HG02870 (cell line): ENCODE measurements at regions not wholly inside any gene's neighbourhood (a gene's known extent, or its start where the extent isn't known, plus 50 kb on each side); places are given as distances from the start of the nearest gene placed in this dataset.

ENCODE experiments used
- ATAC-seq: cut with Tn5 transposase; IDR thresholded peaks from one replicate; pipeline ENCODE4 v1.9.1; 2021; ENCODE audit warnings: mild to moderate bottlenecking, moderate library complexity; ENCODE audit not compliant: unreplicated experiment

DNA sequence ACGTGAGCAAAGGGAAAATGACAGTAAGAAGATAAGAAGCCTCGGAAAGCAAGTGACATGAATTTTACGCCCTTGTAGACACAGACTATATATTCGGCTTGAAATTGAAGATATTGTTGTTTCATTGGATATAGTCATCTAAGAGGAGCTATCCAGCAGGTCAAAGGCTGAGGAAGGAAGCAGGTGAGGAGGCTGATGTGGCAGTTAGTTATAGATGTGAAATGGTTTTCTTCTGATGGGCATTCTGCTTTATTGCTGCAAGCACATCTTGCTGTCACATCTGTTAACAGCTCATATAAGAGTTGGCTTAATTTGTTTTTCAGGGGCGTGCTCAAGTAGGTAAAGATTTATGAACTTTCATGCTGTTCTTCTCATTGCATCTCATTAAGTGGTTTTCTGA is 146.1 kb downstream of the KLF5 start:
- no peak for ATAC-seq

DNA sequence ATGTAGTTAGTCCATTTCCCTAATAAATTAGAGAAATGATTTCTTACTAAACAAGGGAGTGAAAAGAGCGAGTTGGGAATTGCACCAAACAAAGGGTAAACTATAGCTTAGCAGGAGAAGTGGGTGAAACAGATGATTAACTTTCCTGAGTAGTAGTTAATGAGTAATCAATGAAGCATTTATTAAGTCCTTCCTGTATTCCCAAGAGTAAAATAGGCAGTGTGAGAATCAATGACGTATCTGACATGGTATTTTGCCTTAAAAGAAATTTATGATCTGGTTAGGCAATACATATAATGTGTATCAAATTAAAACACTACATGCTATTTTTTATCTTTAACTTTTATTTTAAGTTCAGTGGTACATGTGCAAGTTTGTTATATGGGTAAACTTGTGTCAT is 142.8 kb downstream of the KLF5 start:
- ATAC-seq: no peak

DNA sequence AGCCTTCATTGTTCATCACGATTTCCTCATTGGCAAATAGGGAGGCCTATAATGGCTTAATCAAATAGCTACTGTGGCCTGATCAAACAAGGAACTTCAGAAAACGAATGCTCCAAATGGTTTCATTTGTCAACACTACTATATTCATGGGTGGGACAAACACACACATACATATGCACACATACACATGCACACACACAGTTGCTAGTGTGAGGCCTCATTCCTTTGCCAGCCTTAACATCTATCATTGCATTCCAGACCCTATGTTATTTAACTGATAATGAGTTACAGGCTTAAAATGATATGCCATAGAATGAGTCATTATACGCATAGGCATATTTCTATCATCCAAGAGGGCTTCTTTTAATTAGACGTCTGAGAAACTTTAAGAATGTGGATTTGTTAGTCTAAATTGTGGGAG is 140.2 kb downstream of the KLF5 start:
- ATAC-seq: no peak

DNA sequence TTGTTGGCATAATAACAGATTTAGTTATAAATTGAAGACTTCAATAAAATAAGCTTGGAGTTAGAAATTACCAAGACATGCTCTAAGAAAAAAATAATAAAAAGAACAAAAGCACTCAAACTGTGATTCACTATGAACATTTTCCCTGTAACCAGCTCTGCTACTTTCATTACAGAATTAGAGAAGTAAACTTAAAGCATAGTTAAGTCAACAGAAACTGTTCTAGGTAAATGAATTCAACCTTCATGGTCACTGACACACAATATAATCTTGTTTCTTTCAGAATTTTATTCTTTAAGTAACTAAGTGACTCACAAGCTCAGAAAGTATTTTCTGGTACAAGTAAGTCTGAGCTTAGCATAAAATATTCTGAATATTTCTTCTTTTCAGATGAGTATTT is 136.3 kb downstream of the KLF5 start:
- ATAC-seq: no peak

DNA sequence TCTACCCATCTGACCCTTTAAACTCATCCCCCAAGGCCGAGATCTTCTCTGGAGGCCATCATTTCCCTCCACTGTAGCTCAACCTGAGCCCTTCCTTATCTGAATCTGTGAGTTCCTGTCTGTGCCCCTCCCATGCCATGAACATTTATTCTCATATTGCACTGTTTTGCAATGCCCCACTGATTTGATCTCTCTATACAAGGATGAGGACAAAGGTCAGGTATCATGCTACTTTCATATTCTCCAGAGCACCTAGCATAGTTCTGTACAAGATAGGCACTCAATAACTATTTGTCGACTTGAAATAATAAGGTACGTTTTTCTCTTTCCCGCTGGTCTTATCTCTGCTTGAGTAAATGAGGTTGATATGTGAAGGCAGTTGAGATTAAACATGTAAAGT is 135.5 kb downstream of the KLF5 start:
- ATAC-seq: no peak

DNA sequence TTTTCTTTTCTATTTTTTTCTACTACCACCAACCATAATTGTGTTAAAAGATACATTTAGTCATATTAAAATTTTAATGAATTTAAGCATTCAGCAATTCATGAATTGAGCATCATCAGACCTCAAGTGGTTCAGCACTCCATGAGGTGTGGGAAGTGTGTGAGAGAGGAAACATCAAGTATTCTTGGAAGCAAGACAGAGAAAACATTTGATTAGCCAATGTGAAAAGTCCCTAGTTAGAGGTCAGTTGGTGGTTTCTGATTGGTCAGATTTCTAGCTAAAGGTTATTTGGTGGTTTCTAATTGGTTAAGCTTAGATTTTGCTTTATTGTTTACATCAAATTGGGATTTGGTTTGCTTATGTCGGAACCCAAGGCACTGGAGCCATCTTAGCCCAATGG is 134.7 kb downstream of the KLF5 start:
- ATAC-seq: no peak

DNA sequence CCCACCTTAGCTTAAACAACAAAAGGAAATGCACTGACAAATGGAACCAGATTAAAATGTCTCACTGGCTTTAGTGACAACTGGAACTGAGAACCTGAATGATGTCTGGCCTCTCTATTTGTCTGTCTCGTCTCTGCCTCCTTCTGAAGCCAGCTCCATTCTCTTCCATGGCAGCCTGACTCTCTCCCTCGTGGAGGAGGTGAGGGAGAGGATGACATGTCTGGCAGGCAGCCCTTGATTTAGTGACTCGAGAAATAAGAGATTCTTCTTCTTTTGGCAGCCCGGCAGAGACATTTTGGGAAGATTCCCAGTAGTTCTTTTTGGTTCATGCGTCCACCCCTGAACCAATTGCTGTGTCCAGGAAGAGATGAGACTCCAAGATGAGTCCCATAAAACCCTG is 131.7 kb downstream of the KLF5 start:
- ATAC-seq: no peak

DNA sequence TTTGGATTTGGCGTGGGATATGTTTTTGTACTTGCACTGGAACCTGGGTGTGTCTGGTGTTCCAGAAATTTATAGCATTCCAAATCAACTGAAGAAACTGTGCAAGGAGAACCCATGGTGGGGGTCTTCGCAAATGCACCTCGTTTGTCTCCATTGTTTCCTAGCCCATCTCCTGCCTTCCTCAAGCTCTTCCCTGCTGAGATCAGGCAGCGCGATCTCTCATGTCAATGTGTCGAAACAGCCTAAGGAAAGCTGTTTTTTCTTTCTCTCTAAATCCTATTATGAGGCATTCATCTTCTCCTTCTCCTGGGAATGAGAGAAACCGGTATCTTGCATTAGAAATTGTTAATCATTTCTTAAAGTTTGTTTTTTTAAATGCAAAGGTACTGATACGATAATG is 131.0 kb downstream of the KLF5 start:
- ATAC-seq: no peak

DNA sequence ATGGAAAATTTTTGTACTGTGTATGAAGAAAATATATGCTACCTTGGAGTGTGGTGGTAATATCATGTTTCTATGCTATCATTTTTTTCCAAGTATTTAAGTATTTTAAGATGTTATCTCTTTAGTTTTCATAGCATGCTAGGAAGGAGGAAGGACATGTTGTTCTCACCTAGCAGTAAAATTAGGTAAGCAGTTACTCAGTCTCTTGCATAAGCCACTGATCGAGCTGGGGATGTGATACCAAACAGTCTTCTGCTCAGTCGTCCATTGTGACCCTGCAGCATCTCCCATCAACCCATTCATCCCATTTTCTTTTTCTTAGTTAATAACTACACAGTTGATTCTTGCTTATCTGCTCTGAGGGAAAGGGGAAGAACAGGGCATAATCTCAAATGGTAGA is 130.6 kb downstream of the KLF5 start:
- no peak for ATAC-seq

DNA sequence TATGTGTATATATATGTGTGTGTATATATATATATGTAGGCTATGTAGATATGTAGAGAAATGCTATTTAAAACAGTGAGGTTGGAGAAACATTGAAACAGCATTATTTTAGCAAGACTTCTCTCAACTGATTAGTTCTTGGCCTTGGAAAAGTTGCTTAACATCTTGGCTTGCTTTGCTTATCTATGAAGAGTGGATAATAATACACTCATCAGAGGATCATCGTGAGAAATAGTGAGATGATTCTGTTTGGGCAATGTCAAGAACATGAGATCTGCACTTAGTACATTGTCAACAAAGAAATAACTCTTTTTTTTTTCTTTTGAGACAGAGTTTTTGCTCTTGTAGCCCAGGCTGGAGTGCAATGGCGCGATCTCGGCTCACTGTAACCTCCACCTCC is 128.3 kb downstream of the KLF5 start:
- ATAC-seq: no peak

DNA sequence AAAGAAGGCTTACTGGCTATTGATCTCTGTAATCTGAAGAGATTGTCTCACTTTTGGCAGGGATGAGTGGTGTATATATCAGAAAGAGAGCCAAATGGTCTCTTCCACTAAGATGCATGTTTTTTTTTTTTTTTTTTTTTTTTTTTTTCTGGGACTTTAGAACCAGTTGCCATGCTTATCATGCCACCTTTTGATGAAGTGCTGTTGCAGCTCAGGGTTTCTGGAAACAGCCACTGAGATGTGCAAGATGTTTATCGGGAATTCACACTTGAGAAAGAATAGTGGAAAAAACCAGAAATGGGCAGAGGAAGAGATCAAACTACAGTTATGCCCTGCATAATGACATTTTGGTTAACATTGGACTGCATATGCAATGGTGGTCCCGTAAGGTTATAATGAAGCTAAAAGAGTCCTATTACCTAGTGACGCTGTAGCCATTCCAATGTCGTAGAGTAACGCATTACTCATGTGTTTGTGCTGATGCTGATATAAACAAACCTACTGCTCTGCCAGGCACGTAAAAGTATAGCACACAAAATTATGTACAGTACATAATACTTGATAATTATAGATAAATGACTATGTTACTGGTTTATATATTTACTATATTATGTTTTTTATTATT is 121.0 kb downstream of the KLF5 start:
- ATAC-seq: no peak

DNA sequence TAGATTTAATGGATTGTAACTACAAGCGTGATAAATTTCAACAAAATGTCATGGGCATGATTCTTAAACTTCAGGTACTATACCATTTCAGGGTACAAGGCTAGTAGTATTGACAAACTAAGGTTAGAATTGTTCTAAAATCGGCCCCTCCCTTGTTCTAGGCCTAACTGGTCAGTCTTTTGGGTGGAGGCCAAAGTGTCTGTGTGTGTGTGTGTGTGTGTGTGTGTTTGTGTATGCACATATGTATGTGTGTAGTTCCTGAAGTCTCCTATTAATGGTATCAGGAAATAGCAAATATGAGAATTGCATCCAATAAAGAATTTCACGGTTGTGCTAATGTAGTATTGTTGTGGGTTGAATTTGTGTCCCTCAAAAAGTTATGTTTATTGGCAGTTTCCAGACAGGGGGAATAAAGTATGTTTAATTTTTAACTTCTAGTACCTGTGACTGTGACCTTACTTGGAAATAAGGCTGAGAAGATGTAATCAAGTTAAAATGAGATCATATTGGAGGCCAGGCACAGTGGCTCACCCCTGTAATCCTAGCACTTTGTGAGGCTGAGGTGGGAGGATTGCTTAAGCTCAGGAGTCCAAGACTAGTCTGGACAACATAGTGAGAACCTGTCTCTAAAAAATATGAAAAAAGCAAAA is 119.2 kb downstream of the KLF5 start:
- ATAC-seq: no peak

DNA sequence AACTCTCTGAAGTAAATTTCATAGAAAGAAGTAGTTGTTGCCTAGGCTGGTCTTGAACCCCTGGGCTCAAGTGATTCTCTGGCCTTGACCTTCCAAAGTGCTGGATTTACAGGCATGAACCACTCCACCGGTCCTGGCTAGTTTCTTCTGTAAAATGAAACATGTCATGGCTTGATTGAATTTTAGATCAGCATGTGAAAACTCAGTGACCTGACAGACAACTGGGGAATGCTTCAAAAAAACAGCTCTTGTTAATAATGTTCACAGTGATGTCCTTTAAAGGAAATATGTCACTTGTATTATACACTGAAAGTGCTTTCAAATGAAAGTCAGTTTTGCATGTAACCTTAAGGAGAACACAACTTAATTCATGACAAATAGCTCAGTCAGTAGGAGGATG is 118.2 kb downstream of the KLF5 start:
- no peak for ATAC-seq

DNA sequence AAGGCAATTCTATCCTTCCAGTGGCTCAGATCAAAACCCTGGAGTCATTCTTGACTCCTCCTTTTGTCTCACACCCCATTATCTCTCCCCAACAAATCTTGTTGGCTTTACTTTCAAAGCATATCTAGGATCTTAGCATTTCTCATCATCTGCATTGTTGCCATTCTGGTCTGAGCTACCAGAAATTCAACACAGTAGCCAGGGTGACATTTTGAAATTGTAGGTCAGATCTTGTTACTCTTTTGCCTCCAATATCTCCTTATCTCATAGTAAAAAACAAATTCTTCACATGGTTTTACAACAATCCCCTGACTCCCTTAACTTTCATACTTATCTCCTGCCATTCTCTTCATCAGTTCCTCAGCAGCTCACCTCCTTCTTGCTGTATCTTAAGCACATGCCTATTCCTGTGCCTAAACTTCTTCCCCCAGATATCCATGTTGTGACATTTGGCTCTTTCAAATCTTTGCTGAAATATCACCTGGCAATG is 115.8 kb downstream of the KLF5 start:
- ATAC-seq: no peak

DNA sequence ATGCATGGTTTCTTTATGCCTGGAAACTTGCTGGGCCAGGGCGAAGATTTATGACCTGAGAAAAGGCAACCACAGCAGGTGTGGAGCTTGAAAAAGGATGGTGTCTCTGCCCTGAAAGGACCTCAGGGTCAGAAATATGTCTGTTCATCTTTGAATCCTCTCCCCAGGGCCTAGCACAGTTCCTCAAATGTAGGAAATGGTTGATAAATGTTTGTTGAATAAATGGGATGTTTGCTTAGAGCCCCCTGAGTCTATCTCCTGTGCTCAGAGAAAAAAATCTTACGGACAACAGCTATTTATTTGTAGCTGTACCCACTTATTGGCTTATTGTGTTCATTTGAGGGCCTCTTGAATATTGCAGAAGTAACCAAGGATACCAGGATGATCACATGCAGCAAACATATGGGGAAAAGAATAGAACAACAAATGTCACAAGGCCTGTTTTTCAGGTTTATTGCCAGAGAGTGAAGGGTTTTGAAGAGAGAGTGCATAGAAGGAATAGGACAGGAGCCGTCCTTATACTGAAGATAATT is 114.5 kb downstream of the KLF5 start:
- no peak for ATAC-seq

DNA sequence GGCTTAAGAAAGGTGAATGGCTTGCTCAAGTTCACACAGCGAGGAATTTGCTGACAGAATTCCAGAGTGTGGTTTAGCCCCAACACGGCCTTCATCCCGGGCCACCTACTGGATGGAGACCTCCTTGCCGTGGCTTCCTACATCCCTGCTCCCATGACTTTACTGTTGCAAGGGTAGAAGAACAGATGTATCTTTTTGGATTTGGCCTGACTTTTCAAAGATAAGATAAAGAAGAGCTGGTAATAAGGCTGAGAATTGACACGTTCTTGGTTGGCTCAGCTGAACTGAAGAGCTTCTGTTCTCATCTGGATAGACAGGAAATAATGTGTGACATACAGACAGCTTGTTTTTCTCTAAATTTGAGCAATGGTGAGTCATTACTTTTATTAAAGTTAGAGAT is 113.1 kb downstream of the KLF5 start:
- ATAC-seq: no peak

DNA sequence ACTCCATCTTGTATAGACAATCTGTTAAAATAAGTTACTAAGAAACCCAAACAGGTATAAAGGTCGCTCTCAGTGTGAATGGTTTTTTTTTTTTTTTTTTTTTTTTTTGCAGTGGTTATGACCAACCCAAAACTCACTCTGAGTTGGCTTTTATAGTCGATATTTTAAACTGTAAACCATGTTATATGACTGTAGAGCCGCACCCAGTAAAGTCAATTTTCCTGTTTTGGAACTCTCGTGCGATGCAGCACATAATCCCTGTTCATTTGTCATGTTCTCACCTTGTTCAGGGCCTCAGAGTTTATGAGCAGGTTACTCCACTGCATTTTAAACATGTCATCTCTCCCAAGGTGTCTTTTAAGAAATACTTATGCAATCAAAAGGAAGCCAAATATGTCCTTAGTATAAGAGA is 112.5 kb downstream of the KLF5 start:
- no peak for ATAC-seq

DNA sequence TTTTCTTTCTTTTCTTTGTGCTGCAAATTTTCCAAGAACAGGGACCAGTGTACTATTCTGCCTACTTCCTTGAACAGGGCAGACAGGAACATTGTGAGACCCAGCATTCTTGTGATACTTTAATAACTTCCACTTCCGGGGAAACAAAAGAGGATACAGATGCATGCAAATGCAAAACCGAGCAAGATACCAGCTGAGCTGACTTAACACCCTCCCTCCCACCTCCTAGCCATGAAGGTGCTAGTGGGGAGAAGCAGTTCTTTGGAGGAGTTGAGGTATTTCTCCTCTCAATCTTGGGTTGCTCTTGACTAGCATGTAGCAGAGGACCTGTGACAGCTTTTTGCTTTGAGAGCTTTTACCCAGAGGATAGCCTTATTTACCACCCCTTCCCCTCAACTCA is 111.2 kb downstream of the KLF5 start:
- ATAC-seq: no peak

DNA sequence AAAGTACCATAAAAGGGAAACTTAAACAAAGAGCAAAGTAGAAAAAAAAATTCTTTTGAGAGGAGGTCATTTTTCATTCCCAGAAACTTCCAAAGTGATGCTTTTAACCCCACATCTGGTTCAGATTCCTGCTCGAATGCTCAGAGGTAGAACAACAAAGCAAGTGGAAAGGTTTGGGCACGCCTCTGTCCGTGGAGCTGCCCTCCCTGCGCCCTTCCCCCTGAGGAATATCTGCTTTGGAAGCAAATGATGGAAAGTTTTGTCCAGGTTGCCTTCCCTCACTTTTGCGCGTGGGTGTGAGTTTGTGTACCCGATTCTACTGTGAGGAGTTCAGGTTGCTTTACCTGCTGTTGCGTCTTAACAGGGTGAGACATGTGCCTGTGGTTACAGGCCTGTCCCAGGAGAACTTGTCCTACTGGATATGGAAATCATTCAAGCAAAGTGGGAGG is 110.2 kb downstream of the KLF5 start:
- no peak for ATAC-seq

DNA sequence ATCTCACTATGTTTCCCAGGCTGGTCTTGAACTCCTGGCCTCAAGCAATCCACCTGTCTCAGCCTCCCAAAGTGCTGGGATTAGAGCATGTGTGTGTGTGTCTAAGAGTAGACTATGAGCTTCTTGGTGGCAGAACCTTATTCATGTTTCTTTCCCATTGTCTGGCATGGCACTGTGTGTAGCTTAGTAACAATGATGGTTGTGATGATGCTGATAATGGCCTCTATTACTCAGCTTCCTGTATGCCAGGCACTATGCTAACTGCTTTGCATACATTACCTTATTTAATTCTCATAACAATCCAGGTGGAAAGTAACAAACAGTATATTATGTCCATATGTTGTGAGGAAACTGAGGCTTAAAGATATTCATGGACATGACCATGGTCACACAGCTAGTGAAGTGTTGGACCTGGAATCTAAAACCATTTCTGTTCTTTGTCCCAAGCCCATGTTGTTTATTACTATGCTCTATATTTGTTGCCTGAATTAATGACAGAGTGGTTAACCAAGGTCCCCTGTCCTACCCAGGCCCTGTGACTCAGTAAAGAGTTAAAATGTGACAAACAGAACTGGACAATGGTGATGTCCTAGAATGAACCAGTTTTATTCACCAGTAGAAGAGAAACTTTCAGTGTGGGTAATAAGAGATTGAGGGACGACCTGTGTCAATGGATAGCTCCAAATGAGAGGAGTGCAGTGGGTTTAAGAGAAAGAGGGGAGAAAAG is 109.6 kb downstream of the KLF5 start:
- ATAC-seq: no peak

DNA sequence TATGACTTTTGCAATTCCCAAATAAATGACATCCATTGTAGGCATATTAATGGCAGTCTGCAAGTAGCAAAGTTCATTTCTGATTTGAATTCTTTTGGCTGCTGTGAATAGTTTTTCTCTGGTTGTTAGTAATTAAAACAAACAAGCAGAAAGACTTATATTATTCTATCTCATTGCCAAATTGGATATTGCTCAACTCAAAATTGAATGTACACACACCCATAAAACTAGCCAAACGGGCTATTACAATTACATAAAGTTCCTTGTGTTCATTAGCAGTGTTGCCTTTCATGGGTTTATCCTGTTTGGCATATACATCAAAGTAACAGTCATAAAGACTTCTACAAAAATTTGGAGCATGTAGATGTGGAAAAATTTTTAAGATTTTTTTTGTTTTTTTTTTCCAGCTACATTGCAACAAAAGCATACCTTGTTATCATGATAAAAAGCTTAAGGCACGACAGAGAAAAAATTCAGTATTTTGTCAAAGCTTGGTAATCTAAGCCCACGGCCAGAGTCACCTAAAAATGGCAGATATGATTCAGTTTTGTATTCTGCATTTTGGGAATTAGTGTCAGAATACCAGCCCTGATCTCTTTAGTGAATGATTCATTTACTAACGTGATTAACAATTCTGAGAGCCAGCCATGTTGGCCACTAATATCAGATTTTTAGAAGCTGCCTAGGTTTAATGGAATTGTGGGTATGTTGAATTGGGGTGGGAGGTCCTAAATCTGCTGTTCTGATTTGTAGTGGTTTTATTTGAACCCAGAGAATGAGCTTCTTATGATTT is 108.4 kb downstream of the KLF5 start:
- ATAC-seq: no peak
